ENCODE measurements at regions not wholly inside any gene's neighbourhood (a gene's known extent, or its start where the extent isn't known, plus 50 kb on each side); places are given as distances from the start of the nearest gene placed in this dataset.

DNA sequence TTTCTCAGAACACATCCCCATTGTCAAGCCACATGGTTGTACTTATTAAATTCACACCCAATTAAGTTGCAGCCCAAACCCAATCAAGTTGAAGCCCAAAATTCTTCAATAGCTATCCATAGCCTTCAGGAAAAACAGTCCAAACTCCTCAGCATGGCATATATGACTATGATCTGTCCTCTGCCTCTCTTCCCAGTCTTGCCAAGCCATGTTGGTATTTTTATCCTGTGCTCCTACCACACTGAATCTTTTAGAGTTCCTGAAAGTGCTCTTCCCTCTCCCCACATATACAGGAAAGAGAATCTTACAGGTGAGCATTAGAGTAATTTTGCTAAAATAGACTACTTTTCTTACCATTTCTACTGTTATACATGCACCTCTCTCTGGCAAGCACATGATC lies 834.9 kb downstream of the RPS29 start:
- TF ChIP-seq ZFX (IDR thresholded peaks at IDR 0.05), result no peak
- TF ChIP-seq CTCF (conservative IDR thresholded peaks at IDR 0.05), result no peak
- H3K27ac ChIP-seq, result no peak overlapping the region

DNA sequence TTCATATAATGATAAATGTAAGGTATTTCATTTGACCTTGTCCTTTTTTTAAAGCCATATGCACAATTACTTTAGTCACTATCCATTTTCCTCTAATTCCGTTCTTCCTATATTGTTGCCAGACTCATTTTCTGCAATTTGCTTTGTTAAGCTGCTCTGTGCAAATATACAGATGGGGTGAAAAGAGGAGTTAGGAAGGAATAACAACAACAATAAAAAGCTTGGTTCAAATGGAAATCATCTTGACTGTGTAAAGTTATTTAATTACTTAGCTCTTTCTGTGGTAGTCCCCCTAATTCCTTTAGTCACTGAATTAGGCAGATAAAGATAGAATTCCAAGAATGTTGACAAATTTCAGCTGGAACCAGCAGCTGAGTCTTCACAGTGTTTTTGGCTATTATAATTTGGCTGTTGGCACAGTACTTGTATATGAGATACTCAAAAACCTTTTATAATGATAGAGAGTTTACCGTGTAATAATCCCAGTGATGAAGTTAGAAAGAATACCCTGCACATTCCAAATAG lies 838.0 kb downstream of the RPS29 start:
- no peak overlapping the region for H3K27ac ChIP-seq
- TF ChIP-seq CTCF (conservative IDR thresholded peaks at IDR 0.05), result no peak

DNA sequence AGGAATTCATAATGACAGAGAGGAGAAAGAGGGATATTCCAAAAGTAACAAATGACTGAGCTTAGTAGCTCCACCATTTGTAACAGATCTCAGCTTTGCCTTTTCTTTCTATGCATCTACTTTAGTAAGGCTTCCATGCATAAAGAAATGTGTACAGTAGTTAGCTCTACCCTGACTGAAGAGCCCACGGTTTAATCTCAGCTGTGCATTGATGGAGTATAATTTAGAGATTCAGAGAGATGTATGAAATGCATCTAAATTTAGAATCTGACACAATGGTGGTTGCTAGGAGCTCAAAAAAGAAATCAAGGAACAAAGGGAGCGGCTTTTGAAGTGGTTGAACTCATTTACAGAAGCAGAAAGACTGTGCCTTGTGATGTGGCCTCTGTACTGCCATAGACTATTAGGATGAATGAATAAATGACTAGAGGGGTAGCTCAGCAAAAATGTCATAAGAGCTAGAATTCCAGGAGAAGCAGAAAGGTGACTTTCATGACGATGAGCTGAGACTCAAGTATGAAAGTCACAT lies 838.6 kb downstream of the RPS29 start:
- no peak overlapping the region for H3K27ac ChIP-seq
- TF ChIP-seq ZFX (IDR thresholded peaks at IDR 0.05) (no peak), CTCF (conservative IDR thresholded peaks at IDR 0.05) (no peak)

DNA sequence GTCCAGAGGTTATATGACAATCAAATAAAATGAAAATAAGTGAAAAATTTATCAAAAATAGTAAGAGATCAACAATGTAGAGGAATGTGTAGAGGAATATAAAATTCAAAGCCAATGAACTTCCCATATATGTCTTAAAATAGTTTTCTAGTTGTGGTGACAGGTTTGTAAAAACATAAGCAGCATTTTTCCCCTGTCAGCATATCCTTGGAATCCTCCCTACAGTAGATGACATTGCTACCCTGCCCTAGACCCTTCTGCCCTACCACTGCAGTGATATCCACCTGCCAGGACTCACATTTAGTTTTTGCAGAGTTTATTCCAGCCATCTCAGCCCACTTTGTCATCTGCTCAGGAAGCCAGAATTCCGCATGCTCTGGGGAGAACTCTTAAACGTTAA lies 842.0 kb downstream of the RPS29 start:
- TF ChIP-seq CTCF (conservative IDR thresholded peaks at IDR 0.05), result no peak
- TF ChIP-seq ZFX (IDR thresholded peaks at IDR 0.05), result no peak
- H3K27ac ChIP-seq, result no peak overlapping the region

DNA sequence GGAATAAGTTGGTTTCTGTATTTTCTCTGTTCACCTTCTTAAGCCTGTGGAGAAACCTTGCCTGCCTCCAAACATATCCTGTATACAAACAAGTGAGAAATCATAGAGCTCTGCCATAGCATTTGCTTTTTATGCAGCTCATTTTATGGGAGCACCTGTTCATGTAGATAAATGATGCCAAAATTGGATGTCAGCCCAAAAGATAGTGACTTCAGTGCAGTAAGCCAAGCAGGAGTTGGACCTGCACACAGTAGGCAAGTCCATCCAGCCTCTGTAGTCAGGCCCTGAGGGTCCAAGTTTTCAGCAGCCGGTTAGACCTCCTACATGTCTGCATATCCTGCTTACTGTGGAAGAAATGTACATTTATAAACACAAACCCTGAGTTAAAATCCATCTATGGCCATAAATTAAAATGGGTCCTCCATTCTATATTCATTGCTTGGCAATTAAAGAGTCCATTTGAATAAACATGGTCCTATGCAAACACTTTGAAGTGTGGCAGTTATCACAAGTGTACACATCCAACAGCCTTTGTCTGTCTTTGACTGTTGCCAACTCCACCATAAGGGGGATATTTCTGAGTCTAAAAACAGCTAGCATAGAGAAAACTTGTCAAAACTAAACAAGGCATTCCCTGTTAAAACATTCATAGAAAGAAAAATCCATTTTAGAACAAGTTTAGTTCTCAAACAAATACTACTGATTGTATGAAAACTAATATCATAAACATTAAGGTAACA lies 847.8 kb downstream of the RPS29 start:
- H3K27ac ChIP-seq, result no peak overlapping the region
- TF ChIP-seq CTCF (conservative IDR thresholded peaks at IDR 0.05) (no peak), ZFX (IDR thresholded peaks at IDR 0.05) (no peak)

- no peak overlapping the region for H3K27ac ChIP-seq
- TF ChIP-seq ZFX (IDR thresholded peaks at IDR 0.05) (no peak), CTCF (conservative IDR thresholded peaks at IDR 0.05) (no peak)
These were observed 850.6 kb downstream of the RPS29 start for GRCh38 chr14:48735607-48736006.

GRCh38 chr14:48731260-48731659 lies 854.9 kb downstream of the RPS29 start:
- H3K27ac ChIP-seq, result no peak overlapping the region
- TF ChIP-seq ZFX (IDR thresholded peaks at IDR 0.05), result no peak
- TF ChIP-seq CTCF (conservative IDR thresholded peaks at IDR 0.05), result no peak

Measured in C4-2B (cell line).